SJSA1 (cell line): ENCODE measurements at regions not wholly inside any gene's neighbourhood (a gene's known extent, or its start where the extent isn't known, plus 50 kb on each side); places are given as distances from the start of the nearest gene placed in this dataset.
"Not testable (repeated sequence)": the region's sequence is repeated elsewhere in the genome, so short reads cannot be mapped to it uniquely, and the experiment has no call there.

Experiments used
- DNase-seq, 2 experiments: peaks; one replicate each; pipeline ENCODE4 v3.0.0-alpha.2; 2015 to 2020; ENCODE audit warnings: low spot score in 2 of 2, low read depth in 1 of 2
- H3K27ac ChIP-seq: fragments of 250-450 bp; sonication (Bioruptor Pico); 2 replicates; pipeline ENCODE4 v1.5.1; 2020; ENCODE audit warnings: mild to moderate bottlenecking, moderate library complexity
- H3K27me3 ChIP-seq: fragments of 250-450 bp; sonication (Bioruptor Pico); replicated peaks from 2 replicates; pipeline ENCODE4 v1.5.1; 2020; ENCODE audit warnings: mild to moderate bottlenecking, moderate library complexity
- H3K36me3 ChIP-seq: fragments of 250-450 bp; sonication (Bioruptor Pico); 2 replicates; pipeline ENCODE4 v1.5.1; 2020; ENCODE audit warnings: mild to moderate bottlenecking
- H3K4me1 ChIP-seq: fragments of 250-450 bp; sonication (Bioruptor Pico); replicated peaks from 2 replicates; pipeline ENCODE4 v1.6.1; 2021; ENCODE audit warnings: mild to moderate bottlenecking
- H3K4me3 ChIP-seq: fragments of 250-450 bp; sonication (Bioruptor Pico); 2 replicates; pipeline ENCODE4 v1.5.1; 2020; ENCODE audit warnings: mild to moderate bottlenecking
- H3K9me3 ChIP-seq: fragments of 250-450 bp; sonication (Bioruptor Pico); replicated peaks from 2 replicates; pipeline ENCODE4 v1.5.1; 2020; ENCODE audit warnings: mild to moderate bottlenecking

DNA sequence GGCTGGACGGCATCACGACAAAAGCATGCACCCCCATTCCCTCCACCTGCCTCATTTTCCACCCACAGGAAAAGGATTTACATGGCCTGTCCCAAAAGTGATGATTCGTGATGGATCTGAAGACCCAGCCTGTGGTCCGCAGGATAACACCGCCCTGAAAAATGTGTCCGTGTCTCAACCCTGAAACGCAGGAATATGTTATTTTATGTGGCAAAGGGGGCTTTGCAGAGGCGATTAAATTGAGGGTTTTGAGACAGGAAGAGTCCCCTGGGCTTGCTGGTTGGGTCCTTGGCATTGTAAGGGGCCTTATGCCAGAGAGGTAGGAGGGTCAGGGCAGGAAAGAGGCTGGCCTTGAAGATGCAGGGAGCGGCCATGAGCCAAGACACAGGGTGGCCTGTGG, 80.2 kb upstream of the PPP2R2D start:
- H3K4me1 ChIP-seq, result no peaks in the 10 kb centered on the region
- no peaks in the 10 kb centered on the region for H3K36me3 ChIP-seq
- no peak overlapping the region for H3K27ac ChIP-seq
- no peaks in the 10 kb centered on the region for H3K9me3 ChIP-seq
- no peaks in the 10 kb centered on the region for H3K27me3 ChIP-seq
- peak in 1 of 2 experiments; percentile 16 for DNase-seq
- no peak overlapping the region for H3K4me3 ChIP-seq

DNA sequence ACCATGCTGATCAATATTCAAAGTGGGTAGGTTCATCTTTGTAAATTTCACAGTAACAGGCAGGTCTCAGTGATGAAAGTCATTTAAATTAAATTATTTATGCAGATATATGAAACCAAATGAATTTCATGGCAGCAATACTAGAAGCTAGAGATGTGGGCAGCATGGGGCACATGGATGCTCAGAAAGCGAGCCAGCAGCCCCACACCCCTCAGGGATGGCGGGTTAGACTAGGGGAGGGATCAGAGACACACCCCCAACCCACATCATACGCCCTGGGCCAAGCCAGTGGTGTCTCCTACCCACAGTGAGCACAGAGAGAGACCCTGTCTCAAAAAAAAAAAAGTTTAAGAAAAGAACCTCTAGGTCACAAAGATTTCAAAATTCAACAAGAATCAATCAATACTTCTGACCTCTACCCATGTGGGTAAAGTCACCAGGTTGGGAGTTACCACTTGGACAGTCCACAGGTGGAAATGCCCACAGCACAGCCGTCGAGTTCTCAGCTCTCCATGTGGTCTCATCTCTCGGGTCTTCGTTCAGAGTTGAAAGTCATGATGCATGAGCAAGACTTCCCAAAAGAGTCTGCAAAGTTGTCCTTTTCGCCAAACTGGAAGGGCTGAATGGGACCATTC, 79.3 kb upstream of the PPP2R2D start:
- H3K9me3 ChIP-seq, result no peaks in the 10 kb centered on the region
- H3K27ac ChIP-seq, result no peak overlapping the region
- no peaks in the 10 kb centered on the region for H3K27me3 ChIP-seq
- no peak overlapping the region for H3K4me3 ChIP-seq
- peak in 1 of 2 experiments; percentile 33 for DNase-seq
- no peaks in the 10 kb centered on the region for H3K36me3 ChIP-seq
- H3K4me1 ChIP-seq, result no peaks in the 10 kb centered on the region

GRCh38 chr10:131822013-131822691, 78.7 kb upstream of the PPP2R2D start:
- H3K27me3 ChIP-seq, result no peaks in the 10 kb centered on the region
- no peaks in the 10 kb centered on the region for H3K4me1 ChIP-seq
- no peaks in the 10 kb centered on the region for H3K9me3 ChIP-seq
- H3K27ac ChIP-seq, result no peak overlapping the region
- H3K4me3 ChIP-seq, result no peak overlapping the region
- H3K36me3 ChIP-seq, result no peaks in the 10 kb centered on the region
- peak in 1 of 2 experiments; percentile 30 for DNase-seq

- Histone ChIP-seq H3K27ac (no peak overlapping the region), H3K9me3 (no peaks in the 10 kb centered on the region), H3K4me1 (no peaks in the 10 kb centered on the region), H3K36me3 (no peaks in the 10 kb centered on the region), H3K4me3 (no peak overlapping the region), H3K27me3 (no peaks in the 10 kb centered on the region)
- peak in 1 of 2 experiments; percentile 36 for DNase-seq
These were observed 78.0 kb upstream of the PPP2R2D start for GRCh38 chr10:131822692-131823245.

DNA sequence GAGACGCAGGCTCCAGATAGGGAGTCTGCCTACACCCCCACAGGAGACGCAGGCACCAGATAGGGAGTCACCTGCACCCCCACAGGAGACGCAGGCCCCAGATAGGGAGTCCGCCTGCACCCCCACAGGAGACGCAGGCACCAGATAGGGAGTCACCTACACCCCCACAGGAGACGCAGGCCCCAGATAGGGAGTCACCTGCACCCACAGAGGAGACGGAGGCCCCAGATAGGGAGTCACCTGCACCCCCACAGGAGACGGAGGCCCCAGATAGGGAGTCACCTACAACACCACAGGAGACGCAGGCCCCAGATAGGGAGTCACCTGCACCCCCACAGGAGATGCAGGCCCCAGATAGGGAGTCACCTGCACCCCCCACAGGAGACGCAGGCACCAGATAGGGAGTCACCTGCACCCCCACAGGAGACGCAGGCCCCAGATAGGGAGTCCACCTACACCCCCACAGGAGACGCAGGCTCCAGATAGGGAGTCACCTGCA, 77.2 kb upstream of the PPP2R2D start:
- not testable (repeated sequence) for H3K27ac ChIP-seq, H3K4me3 ChIP-seq, H3K9me3 ChIP-seq, H3K27me3 ChIP-seq, H3K4me1 ChIP-seq, H3K36me3 ChIP-seq
- DNase-seq, result peak in 1 of 2 experiments; percentile 6

GRCh38 chr10:131824371-131825149, 76.2 kb upstream of the PPP2R2D start:
- H3K27me3 ChIP-seq, result no peaks in the 10 kb centered on the region
- no peak overlapping the region for H3K27ac ChIP-seq
- no peaks in the 10 kb centered on the region for H3K36me3 ChIP-seq
- no peaks in the 10 kb centered on the region for H3K9me3 ChIP-seq
- DNase-seq, result peak in 1 of 2 experiments; percentile 40
- H3K4me3 ChIP-seq, result no peak overlapping the region
- H3K4me1 ChIP-seq, result no peaks in the 10 kb centered on the region

- Histone ChIP-seq H3K4me1 (no peaks in the 10 kb centered on the region), H3K36me3 (no peaks in the 10 kb centered on the region), H3K9me3 (no peaks in the 10 kb centered on the region), H3K27me3 (no peaks in the 10 kb centered on the region), H3K4me3 (no peak overlapping the region), H3K27ac (no peak overlapping the region)
- DNase-seq, result no peak
These were observed 75.5 kb upstream of the PPP2R2D start for GRCh38 chr10:131825150-131825848.

- Histone ChIP-seq H3K27me3 (no peaks in the 10 kb centered on the region), H3K4me1 (no peaks in the 10 kb centered on the region), H3K9me3 (no peaks in the 10 kb centered on the region), H3K27ac (no peak overlapping the region), H3K36me3 (no peaks in the 10 kb centered on the region), H3K4me3 (no peak overlapping the region)
- DNase-seq, result no peak
These were observed 74.7 kb upstream of the PPP2R2D start for GRCh38 chr10:131825960-131826650.

- no peaks in the 10 kb centered on the region for H3K36me3 ChIP-seq
- no peaks in the 10 kb centered on the region for H3K27me3 ChIP-seq
- no peaks in the 10 kb centered on the region for H3K9me3 ChIP-seq
- no peak overlapping the region for H3K27ac ChIP-seq
- no peak overlapping the region for H3K4me3 ChIP-seq
- DNase-seq, result no peak
- H3K4me1 ChIP-seq, result no peaks in the 10 kb centered on the region
These were observed 71.5 kb upstream of the PPP2R2D start for GRCh38 chr10:131829156-131829930.

DNA sequence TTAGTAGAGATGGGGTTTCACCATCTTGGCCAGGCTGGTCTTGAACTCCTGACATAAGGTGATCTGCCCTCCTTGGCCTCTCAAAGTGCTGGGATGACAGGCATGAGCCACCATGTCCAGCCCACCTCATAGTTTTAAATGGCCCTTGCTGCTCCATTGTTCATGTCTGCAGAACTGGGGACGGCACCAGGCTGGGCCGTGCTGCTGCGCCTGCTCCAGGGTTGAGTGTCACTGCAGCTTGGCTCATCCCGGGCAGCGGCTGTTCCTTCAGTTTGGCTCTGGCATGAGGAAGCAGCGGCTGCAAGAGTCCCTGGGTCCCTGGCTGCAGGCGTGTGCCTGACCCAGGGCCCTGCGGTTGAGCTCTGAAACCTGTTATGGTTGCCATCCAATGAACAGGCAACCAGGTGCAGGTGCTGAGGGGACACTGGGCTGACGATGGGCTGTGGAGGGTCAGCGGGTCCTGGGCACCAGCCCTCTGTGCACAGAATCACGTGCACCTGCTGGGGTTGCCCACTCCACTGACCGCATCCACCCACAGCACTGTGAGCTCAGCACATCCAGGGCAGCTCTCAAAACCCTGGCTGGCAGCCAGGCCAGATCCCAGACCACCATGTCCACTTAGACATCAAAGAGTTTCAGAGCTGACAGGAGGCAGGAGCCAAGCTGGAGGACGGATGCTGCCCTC, 70.2 kb upstream of the PPP2R2D start:
- no peak for DNase-seq
- Histone ChIP-seq H3K4me1 (no peaks in the 10 kb centered on the region), H3K4me3 (no peak overlapping the region), H3K9me3 (no peaks in the 10 kb centered on the region), H3K36me3 (no peaks in the 10 kb centered on the region), H3K27ac (no peak overlapping the region), H3K27me3 (no peaks in the 10 kb centered on the region)

DNA sequence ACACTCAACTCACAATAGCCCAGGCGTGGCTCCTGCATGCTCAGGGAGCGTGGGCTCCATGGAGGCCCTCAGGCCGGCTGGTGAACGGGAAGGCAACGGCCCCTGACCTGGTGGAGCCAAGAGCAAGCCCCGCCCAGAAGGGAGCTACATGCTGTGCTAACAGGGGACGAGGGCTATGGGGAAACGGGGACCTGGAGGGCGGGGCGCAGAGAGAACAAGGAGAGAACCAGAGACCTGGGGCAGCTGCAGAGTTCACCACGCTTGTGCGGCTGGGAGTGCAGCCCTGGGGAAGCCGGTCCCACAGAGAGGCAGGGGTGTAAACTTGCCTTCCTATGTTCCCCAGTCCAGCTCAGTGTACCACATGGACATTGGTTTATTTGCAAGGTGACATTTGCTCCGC, 69.2 kb upstream of the PPP2R2D start:
- no peaks in the 10 kb centered on the region for H3K4me1 ChIP-seq
- H3K36me3 ChIP-seq, result no peaks in the 10 kb centered on the region
- DNase-seq, result no peak
- H3K9me3 ChIP-seq, result no peaks in the 10 kb centered on the region
- no peak overlapping the region for H3K27ac ChIP-seq
- no peaks in the 10 kb centered on the region for H3K27me3 ChIP-seq
- no peak overlapping the region for H3K4me3 ChIP-seq

DNA sequence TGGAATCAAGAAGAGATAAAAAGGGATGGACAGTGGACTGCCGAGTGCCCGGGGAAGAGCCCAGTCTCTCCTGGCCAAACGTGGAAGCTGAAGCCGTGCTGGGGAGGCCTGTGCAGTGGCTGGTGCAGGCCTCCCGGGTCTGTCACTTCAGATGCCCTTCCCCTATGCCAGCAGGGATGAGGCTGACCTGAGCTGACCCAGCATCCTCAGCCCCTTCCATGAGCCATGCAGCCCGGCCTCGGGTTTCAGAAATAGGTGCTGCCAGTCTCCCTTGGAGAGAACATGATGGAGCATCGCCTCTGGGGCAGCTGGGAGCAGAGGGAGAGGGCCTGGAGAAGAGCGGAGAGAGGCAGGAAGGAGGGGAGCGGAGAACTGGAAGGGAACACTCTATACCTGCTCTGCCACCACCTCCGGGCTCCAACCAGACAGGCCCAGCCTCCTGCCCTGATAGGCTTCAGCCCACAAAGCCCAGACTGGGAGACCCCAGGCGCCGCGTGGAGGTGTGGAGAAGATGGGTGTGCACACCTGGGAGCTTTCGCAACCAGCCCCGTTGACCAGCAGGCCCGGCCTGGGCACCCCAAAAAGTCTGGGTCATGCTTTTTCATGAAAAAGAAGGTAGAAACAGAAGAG, 68.6 kb upstream of the PPP2R2D start:
- H3K27me3 ChIP-seq, result no peaks in the 10 kb centered on the region
- no peaks in the 10 kb centered on the region for H3K9me3 ChIP-seq
- no peak for DNase-seq
- H3K27ac ChIP-seq, result no peak overlapping the region
- H3K4me1 ChIP-seq, result no peaks in the 10 kb centered on the region
- H3K4me3 ChIP-seq, result no peak overlapping the region
- no peaks in the 10 kb centered on the region for H3K36me3 ChIP-seq
